ENCODE measurements at regions not wholly inside any gene's neighbourhood (a gene's known extent, or its start where the extent isn't known, plus 50 kb on each side); places are given as distances from the start of the nearest gene placed in this dataset.

GRCh38 chr16:73771196-73772064, 525.2 kb upstream of the PSMD7 start:
- FAIRE-seq, result no peak
- no peak for DNase-seq (ENCODE audit: insufficient read length, low spot score)

GRCh38 chr16:73768786-73769203, 527.8 kb upstream of the PSMD7 start:
- DNase-seq (ENCODE audit: insufficient read length, low spot score), result no peak
- no peak for FAIRE-seq

GRCh38 chr16:73764321-73764720, 532.3 kb upstream of the PSMD7 start:
- no peak for DNase-seq (ENCODE audit: insufficient read length, low spot score)
- no peak for FAIRE-seq

- FAIRE-seq (no peak), DNase-seq (ENCODE audit: insufficient read length, low spot score) (no peak)
Observed at GRCh38 chr16:73756289-73757178, 540.1 kb upstream of the PSMD7 start.

GRCh38 chr16:73753931-73754330, 542.7 kb upstream of the PSMD7 start:
- DNase-seq (ENCODE audit: insufficient read length, low spot score), result no peak
- no peak for FAIRE-seq

GRCh38 chr16:73750639-73751038, 546.0 kb upstream of the PSMD7 start:
- FAIRE-seq, result no peak
- DNase-seq (ENCODE audit: insufficient read length, low spot score), result no peak

GRCh38 chr16:73747328-73747727, 549.3 kb upstream of the PSMD7 start:
- no peak for FAIRE-seq
- DNase-seq (ENCODE audit: insufficient read length, low spot score), result no peak

GRCh38 chr16:73746554-73746953, 550.1 kb upstream of the PSMD7 start:
- no peak for FAIRE-seq

GRCh38 chr16:73743665-73744496, 552.7 kb upstream of the PSMD7 start:
- no peak for DNase-seq (ENCODE audit: insufficient read length, low spot score)
- FAIRE-seq, result no peak

More at GRCh38 chr16:73746554-73746953, 550.1 kb upstream of the PSMD7 start:
- no peak for DNase-seq (ENCODE audit: insufficient read length, low spot score)

GRCh38 chr16:73739049-73739769, 557.4 kb upstream of the PSMD7 start:
- FAIRE-seq (no peak), DNase-seq (ENCODE audit: insufficient read length, low spot score) (no peak)

- DNase-seq (ENCODE audit: insufficient read length, low spot score), result no peak
- FAIRE-seq, result no peak
Observed at GRCh38 chr16:73738266-73738665, 558.3 kb upstream of the PSMD7 start.

GRCh38 chr16:73737637-73738036, 559.0 kb upstream of the PSMD7 start:
- DNase-seq (ENCODE audit: insufficient read length, low spot score) (no peak), FAIRE-seq (no peak)

GRCh38 chr16:73735954-73736353, 560.7 kb upstream of the PSMD7 start:
- DNase-seq (ENCODE audit: insufficient read length, low spot score) (no peak), FAIRE-seq (no peak)

- FAIRE-seq (no peak), DNase-seq (ENCODE audit: insufficient read length, low spot score) (no peak)
Observed at GRCh38 chr16:73735018-73735417, 561.6 kb upstream of the PSMD7 start.

GRCh38 chr16:73732681-73733080, 563.9 kb upstream of the PSMD7 start:
- FAIRE-seq (no peak), DNase-seq (ENCODE audit: insufficient read length, low spot score) (no peak)

GRCh38 chr16:73732143-73732542, 564.5 kb upstream of the PSMD7 start:
- DNase-seq (ENCODE audit: insufficient read length, low spot score) (no peak), FAIRE-seq (no peak)

- FAIRE-seq (no peak), DNase-seq (ENCODE audit: insufficient read length, low spot score) (no peak)
Observed at GRCh38 chr16:73730481-73731090, 566.0 kb upstream of the PSMD7 start.

GRCh38 chr16:73725156-73725555, 571.5 kb upstream of the PSMD7 start:
- FAIRE-seq (no peak), DNase-seq (ENCODE audit: insufficient read length, low spot score) (no peak)

- DNase-seq (ENCODE audit: insufficient read length, low spot score) (no peak), FAIRE-seq (no peak)
Observed at GRCh38 chr16:73724503-73724902, 572.1 kb upstream of the PSMD7 start.
